GM12878 (cell line): ENCODE measurements at regions not wholly inside any gene's neighbourhood (a gene's known extent, or its start where the extent isn't known, plus 50 kb on each side); places are given as distances from the start of the nearest gene placed in this dataset.

Experiments
- ATAC-seq: fragments of 200-7000 bp; cut with Tn5 transposase; 3 replicates; pipeline ENCODE4 v1.9.1; 2020; ENCODE audit warnings: mild to moderate bottlenecking, moderate library complexity
- BruUV-seq: library from RNA; stranded (reverse); fragments of 400-500 nt; replicated peaks from 2 replicates; lab custom pipeline; 2021; lab: Mats Ljungman, UMichigan
- CTCF ChIA-PET: fragments of 300-600 bp; sonication (Branson Sonifier 250); formaldehyde crosslinking; extraction: SDS; loops from one replicate; lab custom pipeline; 2021; ENCODE audit warnings: inconsistent platforms; lab: Yijun Ruan, JAX
- POLR2A ChIA-PET: fragments of 350-600 bp; formaldehyde crosslinking; extraction: SDS; loops from one replicate; lab custom pipeline; 2021; ENCODE audit warnings: inconsistent platforms; lab: Charles Lee
- RAD21 ChIA-PET: fragments of 300-600 bp; sonication (Branson Sonifier 250); formaldehyde crosslinking; loops from one replicate; lab custom pipeline; 2023; ENCODE audit warnings: antibody characterized with exemption; ENCODE audit not compliant: unreplicated experiment; lab: Charles Lee
- SMC1A ChIA-PET: fragments of 300-600 bp; sonication (Branson Sonifier 250); formaldehyde crosslinking; loops from one replicate; lab custom pipeline; 2023; ENCODE audit not compliant: unreplicated experiment, uncharacterized antibody; lab: Charles Lee
- DNase-seq: peaks from one replicate; pipeline ENCODE4 v3.0.0-alpha.2; 2011; ENCODE audit warnings: low read depth, low spot score
- FAIRE-seq: peaks from 3 replicates; lab custom pipeline; 2011; peaks lifted over from hg19 to GRCh38; lab: Jason Lieb, UNC
- H2AFZ ChIP-seq: 2 replicates; pipeline ENCODE4 v1.6.0; 2011; ENCODE audit warnings: low read depth, low read length, control low read depth; ENCODE audit not compliant: control insufficient read depth
- H3K27ac ChIP-seq: 2 replicates; pipeline ENCODE4 v1.5.1; 2011; ENCODE audit warnings: control low read depth; ENCODE audit not compliant: control insufficient read depth, insufficient read depth
- H3K27me3 ChIP-seq, 2 experiments: replicated peaks in 1 of 2; 2 replicates each; pipeline versions ENCODE4 v1.6.0 to v1.6.1; 2011; ENCODE audit warnings: low read length in 1 of 2; ENCODE audit not compliant: control insufficient read depth in 2 of 2, insufficient read depth in 2 of 2
- H3K36me3 ChIP-seq, 2 experiments: 2 replicates each; pipeline ENCODE4 v1.5.1; 2011; ENCODE audit warnings: low read length in 1 of 2; ENCODE audit not compliant: control insufficient read depth in 2 of 2, insufficient read depth in 2 of 2
- H3K4me1 ChIP-seq: 2 replicates; pipeline ENCODE4 v1.6.1; 2011; ENCODE audit warnings: mild to moderate bottlenecking, low read length, moderate library complexity, mixed read lengths; ENCODE audit not compliant: control insufficient read depth, insufficient read depth
- H3K4me2 ChIP-seq: 2 replicates; pipeline ENCODE4 v1.6.0; 2011; ENCODE audit warnings: control low read depth; ENCODE audit not compliant: control insufficient read depth, insufficient read depth
- H3K4me3 ChIP-seq: fragments of 200-600 bp; sonication (generic); 2 replicates; pipeline ENCODE4 v1.5.1; 2016
- H3K79me2 ChIP-seq: 2 replicates; pipeline ENCODE4 v1.6.0; 2011; ENCODE audit warnings: low read length; ENCODE audit not compliant: control insufficient read depth, insufficient read depth
- H3K9ac ChIP-seq: 2 replicates; pipeline ENCODE4 v1.8.0; 2011; ENCODE audit warnings: low read length, control low read depth, mixed read lengths; ENCODE audit not compliant: control insufficient read depth, insufficient read depth
- H3K9me3 ChIP-seq: replicated peaks from 3 replicates; pipeline ENCODE4 v1.5.1; 2011; ENCODE audit warnings: mild to moderate bottlenecking, low read length; ENCODE audit not compliant: control insufficient read depth, insufficient read depth
- H4K20me1 ChIP-seq: 2 replicates; pipeline ENCODE4 v1.6.0; 2011; ENCODE audit not compliant: control insufficient read depth, insufficient read depth
- BACH1 ChIP-seq: fragments of 450-650 bp; IDR thresholded peaks from 2 replicates; pipeline ENCODE4 v1.6.1; 2017; ENCODE audit warnings: mild to moderate bottlenecking, borderline replicate concordance
- BCL11A ChIP-seq: IDR thresholded peaks from 2 replicates; pipeline ENCODE4 v1.6.1; 2011; ENCODE audit warnings: low read depth, low read length
- IKZF2 ChIP-seq, 2 experiments: fragments of 450-650 bp; IDR thresholded peaks; 2 replicates each; pipeline ENCODE4 v1.6.1; 2017; ENCODE audit warnings: mild to moderate bottlenecking in 2 of 2, moderate library complexity in 2 of 2
- NBN ChIP-seq: fragments of 450-650 bp; IDR thresholded peaks from 2 replicates; pipeline ENCODE4 v1.6.1; 2016
- POLR2AphosphoS5 ChIP-seq: IDR thresholded peaks from 2 replicates; pipeline ENCODE4 v1.6.1; 2011; ENCODE audit warnings: mild to moderate bottlenecking, low read length, inconsistent platforms
- RCOR1 ChIP-seq: conservative IDR thresholded peaks from 2 replicates; pipeline ENCODE4 v1.6.1; 2012; ENCODE audit warnings: low read depth, low read length, improper control_type of control experiment
- YBX1 ChIP-seq: fragments of 450-650 bp; IDR thresholded peaks from 2 replicates; pipeline ENCODE4 v1.6.1; 2016; ENCODE audit warnings: antibody characterized with exemption
- ZSCAN29 ChIP-seq: fragments of 450-650 bp; IDR thresholded peaks from 2 replicates; pipeline ENCODE4 v1.6.1; 2017; ENCODE audit warnings: mild to moderate bottlenecking, moderate library complexity
- WGBS: methylation state at CpG from one replicate; pipeline ENCODE4 v1.1.6; 2016; ENCODE audit warnings: low lambda C conversion rate; ENCODE audit not compliant: insufficient replicate concordance, insufficient coverage; ENCODE audit errors: missing lambda C conversion rate; 5-methylcytosine and 5-hydroxymethylcytosine counted together
- in situ Hi-C: fragments of 300-500 bp; cut with MboI; formaldehyde crosslinking; loops from 9 replicates; pipeline ENCODE4 v1.14.3; 2018; ENCODE audit warnings: mixed read lengths
- intact Hi-C: fragments of 100-400 bp; cut with micrococcal nuclease; formaldehyde crosslinking; loops from one replicate; pipeline ENCODE4 v1.14.2; 2022; ENCODE audit not compliant: unreplicated experiment
- TF ChIP-seq, protein P1 (sequence below): fragments of 150-350 bp; IDR thresholded peaks from 2 replicates; pipeline ENCODE4 v1.6.1; 2014; ENCODE audit warnings: mild to moderate bottlenecking, low read depth, low read length
- TF ChIP-seq, protein P2 (sequence below): IDR thresholded peaks from 2 replicates; pipeline ENCODE4 v1.6.1; 2012; ENCODE audit warnings: low read depth, low read length, improper control_type of control experiment

DNA sequence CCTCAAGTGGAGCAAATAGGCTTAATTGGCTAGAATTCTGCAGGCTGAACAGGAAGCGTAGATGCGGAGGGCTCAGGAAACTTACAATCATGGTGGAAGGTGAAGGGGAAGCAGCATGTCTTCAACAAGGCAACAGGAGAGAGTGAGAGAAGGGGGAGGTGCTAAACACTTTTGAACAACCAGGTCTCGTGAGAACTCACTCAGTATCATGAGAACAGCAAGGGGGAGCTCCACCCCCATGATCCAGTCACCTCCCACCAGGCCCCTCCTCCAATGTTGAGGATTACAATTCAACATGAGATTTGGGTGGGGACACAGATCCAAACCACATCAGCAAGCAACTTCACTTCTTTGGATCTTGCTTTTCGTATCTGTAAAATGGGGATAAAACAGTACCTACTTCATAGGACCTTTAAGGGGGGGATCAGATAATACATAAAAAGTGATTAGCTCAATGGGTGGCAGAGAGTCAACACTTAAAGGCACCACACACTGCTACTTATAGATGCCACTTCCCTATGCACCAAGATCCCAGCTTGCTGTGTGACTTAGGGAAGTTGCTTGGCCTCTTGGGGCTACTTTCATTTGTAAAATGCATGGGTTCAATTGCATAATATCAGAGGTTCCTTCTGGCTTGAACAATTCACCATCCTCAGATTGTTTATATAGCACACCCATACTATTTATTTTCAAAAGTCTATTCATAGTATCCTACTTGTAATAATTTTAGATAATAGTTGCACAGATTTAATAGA lies 184.8 kb upstream of the RPH3A start:
- no peak for DNase-seq
- Histone ChIP-seq H3K9ac (no peak overlapping the region), H2AFZ (no peak overlapping the region), H4K20me1 (no peaks in the 10 kb centered on the region), H3K9me3 (no peaks in the 10 kb centered on the region), H3K79me2 (no peaks in the 10 kb centered on the region), H3K4me3 (no peak overlapping the region), H3K27ac (no peak overlapping the region), H3K4me2 (no peak overlapping the region), H3K27me3 (peaks cover 0 to 1% of the 10 kb centered on the region in 2 experiments; a peak in 2 of 4 replicates), H3K36me3 (no peaks in the 10 kb centered on the region), H3K4me1 (no peaks in the 10 kb centered on the region)
- SMC1A ChIA-PET, result no interaction called here
- CTCF ChIA-PET, result no interaction called here
- BruUV-seq, result no TSS peak
- no peak for ATAC-seq
- POLR2A ChIA-PET, result no interaction called here
- 38% methylated on average over 4 of the region's 4 CpGs for WGBS
- no peak for FAIRE-seq
- intact Hi-C loops (no loop called here), in situ Hi-C loops (no loop called here)
- TF ChIP-seq BCL11A, result no peak
- TF ChIP-seq RCOR1, result no peak
- TF ChIP-seq, protein P1, sequence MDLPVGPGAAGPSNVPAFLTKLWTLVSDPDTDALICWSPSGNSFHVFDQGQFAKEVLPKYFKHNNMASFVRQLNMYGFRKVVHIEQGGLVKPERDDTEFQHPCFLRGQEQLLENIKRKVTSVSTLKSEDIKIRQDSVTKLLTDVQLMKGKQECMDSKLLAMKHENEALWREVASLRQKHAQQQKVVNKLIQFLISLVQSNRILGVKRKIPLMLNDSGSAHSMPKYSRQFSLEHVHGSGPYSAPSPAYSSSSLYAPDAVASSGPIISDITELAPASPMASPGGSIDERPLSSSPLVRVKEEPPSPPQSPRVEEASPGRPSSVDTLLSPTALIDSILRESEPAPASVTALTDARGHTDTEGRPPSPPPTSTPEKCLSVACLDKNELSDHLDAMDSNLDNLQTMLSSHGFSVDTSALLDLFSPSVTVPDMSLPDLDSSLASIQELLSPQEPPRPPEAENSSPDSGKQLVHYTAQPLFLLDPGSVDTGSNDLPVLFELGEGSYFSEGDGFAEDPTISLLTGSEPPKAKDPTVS, result no peak
- no peak for TF ChIP-seq YBX1
- TF ChIP-seq, protein P2, sequence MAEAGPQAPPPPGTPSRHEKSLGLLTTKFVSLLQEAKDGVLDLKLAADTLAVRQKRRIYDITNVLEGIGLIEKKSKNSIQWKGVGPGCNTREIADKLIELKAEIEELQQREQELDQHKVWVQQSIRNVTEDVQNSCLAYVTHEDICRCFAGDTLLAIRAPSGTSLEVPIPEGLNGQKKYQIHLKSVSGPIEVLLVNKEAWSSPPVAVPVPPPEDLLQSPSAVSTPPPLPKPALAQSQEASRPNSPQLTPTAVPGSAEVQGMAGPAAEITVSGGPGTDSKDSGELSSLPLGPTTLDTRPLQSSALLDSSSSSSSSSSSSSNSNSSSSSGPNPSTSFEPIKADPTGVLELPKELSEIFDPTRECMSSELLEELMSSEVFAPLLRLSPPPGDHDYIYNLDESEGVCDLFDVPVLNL, result no peak
- TF ChIP-seq NBN, result no peak
- TF ChIP-seq IKZF2 (IDR thresholded peaks at IDR 0.05), result no peak
- no peak for TF ChIP-seq BACH1
- no peak for TF ChIP-seq ZSCAN29
- no peak for TF ChIP-seq POLR2AphosphoS5
- RAD21 ChIA-PET, result interaction anchor here (0.5 to 0.6 kb wide), 2 partner anchors 26 to 1001 kb away, joined by 3 read pairs; no protein-coding TSS in a partner anchor
